ENCODE measurements at regions not wholly inside any gene's neighbourhood (a gene's known extent, or its start where the extent isn't known, plus 50 kb on each side); places are given as distances from the start of the nearest gene placed in this dataset.
"Not testable (repeated sequence)": the region's sequence is repeated elsewhere in the genome, so short reads cannot be mapped to it uniquely, and the experiment has no call there.

DNA sequence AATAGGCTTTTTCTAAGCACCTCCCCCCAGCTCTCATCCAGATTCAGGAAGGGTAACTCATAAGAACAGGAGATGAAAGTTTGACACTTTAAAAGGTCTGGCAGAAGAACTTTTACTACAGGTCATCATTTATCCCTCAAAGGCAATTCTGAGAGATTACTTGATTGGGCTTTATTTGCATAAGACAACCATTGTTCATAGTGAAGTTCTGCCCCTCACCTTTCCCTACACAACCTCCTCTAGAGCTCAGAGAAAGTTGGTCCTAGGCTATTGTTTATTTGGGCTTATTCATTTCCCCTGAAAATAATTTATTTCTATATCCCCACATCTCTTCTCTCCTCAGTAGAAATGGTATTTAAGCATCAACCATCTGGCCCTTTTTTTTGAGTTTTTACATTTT is 568.4 kb downstream of the ZNF608 start:
- no peak overlapping the region for H3K4me3 ChIP-seq (ENCODE audit: low read depth, low read length)
- no peak for DNase-seq (ENCODE audit: low read depth)
- TF ChIP-seq, protein P1, sequence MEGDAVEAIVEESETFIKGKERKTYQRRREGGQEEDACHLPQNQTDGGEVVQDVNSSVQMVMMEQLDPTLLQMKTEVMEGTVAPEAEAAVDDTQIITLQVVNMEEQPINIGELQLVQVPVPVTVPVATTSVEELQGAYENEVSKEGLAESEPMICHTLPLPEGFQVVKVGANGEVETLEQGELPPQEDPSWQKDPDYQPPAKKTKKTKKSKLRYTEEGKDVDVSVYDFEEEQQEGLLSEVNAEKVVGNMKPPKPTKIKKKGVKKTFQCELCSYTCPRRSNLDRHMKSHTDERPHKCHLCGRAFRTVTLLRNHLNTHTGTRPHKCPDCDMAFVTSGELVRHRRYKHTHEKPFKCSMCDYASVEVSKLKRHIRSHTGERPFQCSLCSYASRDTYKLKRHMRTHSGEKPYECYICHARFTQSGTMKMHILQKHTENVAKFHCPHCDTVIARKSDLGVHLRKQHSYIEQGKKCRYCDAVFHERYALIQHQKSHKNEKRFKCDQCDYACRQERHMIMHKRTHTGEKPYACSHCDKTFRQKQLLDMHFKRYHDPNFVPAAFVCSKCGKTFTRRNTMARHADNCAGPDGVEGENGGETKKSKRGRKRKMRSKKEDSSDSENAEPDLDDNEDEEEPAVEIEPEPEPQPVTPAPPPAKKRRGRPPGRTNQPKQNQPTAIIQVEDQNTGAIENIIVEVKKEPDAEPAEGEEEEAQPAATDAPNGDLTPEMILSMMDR (conservative IDR thresholded peaks at IDR 0.05; ENCODE audit: low read depth, low read length) = no peak

DNA sequence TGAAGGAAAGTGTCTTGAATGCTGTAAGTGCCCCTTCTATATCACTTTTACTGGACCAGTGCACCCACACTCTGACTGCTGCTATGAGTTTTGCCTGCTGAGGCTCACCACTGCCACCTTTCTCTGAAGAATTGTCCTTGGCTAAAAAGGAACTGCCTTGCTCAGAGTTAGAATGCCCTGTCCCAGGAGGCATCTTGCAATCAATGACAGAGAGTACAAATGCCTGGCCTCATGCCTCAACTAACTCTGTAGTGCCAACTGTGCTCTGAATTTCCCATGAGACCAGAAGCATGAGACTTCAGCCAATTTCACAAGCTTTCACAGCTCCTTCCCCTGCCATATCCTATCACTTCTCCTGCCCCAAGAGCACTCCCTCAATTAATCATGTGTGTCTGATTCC is 569.7 kb downstream of the ZNF608 start:
- TF ChIP-seq, protein P1 (conservative IDR thresholded peaks at IDR 0.05; ENCODE audit: low read depth, low read length) = peak; percentile 27
- DNase-seq (ENCODE audit: low read depth) = peak; percentile 12
- H3K4me3 ChIP-seq (ENCODE audit: low read depth, low read length) = no peak overlapping the region

DNA sequence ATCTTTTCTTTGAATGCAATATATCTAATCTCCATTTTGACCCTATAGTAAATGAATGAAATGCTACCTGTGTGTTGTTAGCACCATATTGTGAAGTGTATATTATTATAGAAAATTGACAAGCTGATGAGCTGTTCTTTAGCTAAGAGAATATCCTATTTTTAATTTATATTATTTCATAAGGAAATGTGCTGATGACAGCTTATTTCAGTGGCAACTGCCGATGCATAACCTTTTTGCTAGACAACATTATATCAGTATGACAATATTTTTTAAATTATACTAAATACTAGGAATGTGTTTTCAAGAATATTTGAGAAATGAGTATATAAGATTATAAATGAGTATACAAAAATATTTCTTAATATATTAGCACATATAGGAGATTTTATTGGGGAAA is 573.1 kb downstream of the ZNF608 start:
- no peak overlapping the region for H3K4me3 ChIP-seq (ENCODE audit: low read depth, low read length)
- no peak for DNase-seq (ENCODE audit: low read depth)
- TF ChIP-seq, protein P1 (conservative IDR thresholded peaks at IDR 0.05; ENCODE audit: low read depth, low read length) = no peak

DNA sequence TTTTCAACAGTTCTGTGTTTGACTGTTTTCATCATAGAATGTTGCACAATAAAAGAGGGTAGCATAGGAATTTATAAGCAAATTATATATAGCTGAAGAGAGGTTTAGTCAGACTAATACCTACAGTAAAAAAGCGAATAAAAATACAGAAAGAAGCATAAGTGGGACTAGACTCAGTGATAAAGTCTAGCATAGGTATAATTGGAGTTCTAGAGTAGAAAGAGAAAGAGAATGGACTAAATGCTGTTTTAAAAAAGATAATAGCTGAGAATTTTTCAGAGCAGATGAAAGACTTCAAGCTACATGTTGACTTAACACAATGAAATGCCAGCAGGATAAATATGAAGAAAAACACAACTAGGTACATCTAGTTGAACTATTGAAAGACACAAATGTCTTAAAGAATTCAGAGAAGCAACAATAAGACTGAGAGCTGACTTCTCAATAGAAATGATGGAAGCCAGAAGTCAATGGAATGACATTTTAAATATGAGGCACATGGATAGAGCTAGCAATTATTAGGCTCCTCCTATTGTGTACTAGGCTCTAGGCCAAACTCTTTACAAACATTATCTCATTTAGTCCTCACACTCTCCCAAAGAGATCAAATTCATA is 573.9 kb downstream of the ZNF608 start:
- TF ChIP-seq, protein P1 (conservative IDR thresholded peaks at IDR 0.05; ENCODE audit: low read depth, low read length) = no peak
- no peak overlapping the region for H3K4me3 ChIP-seq (ENCODE audit: low read depth, low read length)
- no peak for DNase-seq (ENCODE audit: low read depth)

DNA sequence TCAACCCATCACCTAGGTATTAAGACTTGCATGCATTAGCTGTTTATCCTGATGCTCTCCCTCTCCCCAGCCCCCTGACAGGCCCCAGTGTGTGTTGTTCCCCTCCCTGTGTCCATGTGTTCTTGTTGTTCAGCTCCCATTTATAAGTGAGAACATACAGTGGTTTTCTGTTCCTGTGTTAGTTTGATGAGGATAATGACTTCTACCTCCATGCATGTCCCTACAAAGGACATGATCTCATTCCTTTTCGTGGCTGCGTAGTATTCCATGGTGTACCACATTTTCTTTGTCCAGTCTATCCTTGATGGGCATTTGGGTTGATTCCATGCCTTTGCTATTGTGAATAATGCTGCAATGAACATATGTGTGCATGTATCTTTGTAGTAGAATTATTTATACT is 578.3 kb downstream of the ZNF608 start:
- not testable (repeated sequence) for DNase-seq (ENCODE audit: low read depth); H3K4me3 ChIP-seq (ENCODE audit: low read depth, low read length)

DNA sequence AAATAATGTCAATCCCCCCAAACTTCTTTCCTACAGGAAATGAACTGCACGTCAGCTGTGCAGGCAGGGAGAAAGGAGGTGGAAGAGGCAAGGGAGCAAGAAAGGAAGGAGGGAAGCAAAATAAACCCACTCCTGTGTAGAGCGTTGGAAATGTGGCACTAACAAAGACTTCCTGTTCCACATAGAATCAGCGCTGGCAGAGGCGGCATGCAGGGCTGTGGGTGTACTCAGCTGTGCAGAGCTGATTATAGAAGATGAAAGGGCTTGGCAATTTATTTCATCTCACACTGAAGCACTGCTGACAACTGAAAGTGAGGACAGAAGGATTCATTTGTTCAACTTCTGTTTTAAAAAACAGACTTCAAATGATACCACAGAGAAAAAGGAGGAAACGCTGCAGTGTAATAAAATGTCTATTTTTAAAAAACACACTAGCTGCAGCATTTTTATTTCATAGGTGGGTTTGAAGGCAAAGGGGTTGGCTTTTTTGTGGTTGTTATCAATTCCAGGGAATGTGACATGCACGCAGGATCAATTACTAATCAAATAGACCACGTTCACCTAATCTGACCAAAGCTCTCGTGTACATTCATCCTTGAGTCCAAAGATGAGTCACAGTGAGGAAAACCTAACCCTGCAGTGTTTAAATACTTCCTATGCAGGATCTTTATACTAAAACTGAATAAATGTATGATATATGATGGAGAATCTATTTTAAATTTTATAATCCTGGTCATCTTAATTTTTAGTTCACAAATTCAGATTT is 583.5 kb downstream of the ZNF608 start:
- TF ChIP-seq, protein P1 (conservative IDR thresholded peaks at IDR 0.05; ENCODE audit: low read depth, low read length) = no peak
- DNase-seq (ENCODE audit: low read depth) = peak; percentile 26
- H3K4me3 ChIP-seq (ENCODE audit: low read depth, low read length) = peak overlapping the region; percentile 0

DNA sequence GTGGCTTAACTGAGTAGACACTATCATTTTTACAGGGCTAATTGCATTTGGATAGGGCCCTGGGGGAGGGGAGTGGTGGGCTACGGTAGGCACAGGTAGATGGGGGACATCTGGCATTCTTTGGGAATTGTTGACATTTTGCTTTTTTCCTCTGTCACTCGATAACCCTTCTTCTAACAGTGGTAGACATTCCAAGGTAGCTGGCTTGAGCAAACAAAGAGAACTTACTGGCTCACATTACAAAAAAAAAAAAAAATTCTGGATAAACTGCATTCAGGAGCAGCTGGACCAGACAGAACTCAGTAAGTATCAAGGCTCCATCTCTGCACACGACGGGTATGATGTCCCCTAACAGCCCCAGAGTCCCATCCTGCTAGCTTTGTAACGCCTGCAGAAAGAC is 585.2 kb downstream of the ZNF608 start:
- no peak overlapping the region for H3K4me3 ChIP-seq (ENCODE audit: low read depth, low read length)
- DNase-seq (ENCODE audit: low read depth) = no peak
- TF ChIP-seq, protein P1 (conservative IDR thresholded peaks at IDR 0.05; ENCODE audit: low read depth, low read length) = no peak

Measured in choroid plexus epithelial cell (primary cell).